Thymus (tissue), 11 donors: ENCODE measurements at regions not wholly inside any gene's neighbourhood (a gene's known extent, or its start where the extent isn't known, plus 50 kb on each side); places are given as distances from the start of the nearest gene placed in this dataset.
"Not testable (repeated sequence)": the region's sequence is repeated elsewhere in the genome, so short reads cannot be mapped to it uniquely, and the experiment has no call there.

Experiments
- DNase-seq, 9 donors: peaks; one replicate each; pipeline ENCODE4 v3.0.0-alpha.2; 2013; ENCODE audit warnings: low spot score in 9 of 9, low read depth in 6 of 9, missing footprints in 1 of 9
- H3K27ac ChIP-seq, 2 donors: one replicate each; pipeline ENCODE4 v1.5.1; 2013; ENCODE audit warnings: control low read depth in 1 of 2, low read depth in 1 of 2, low read length in 1 of 2, mild to moderate bottlenecking in 1 of 2, moderate library complexity in 1 of 2
- H3K27me3 ChIP-seq, 2 donors: one replicate each; pipeline ENCODE4 v1.5.1; 2013; ENCODE audit warnings: low read length in 1 of 2; ENCODE audit not compliant: control insufficient read depth in 2 of 2, insufficient read depth in 1 of 2
- H3K36me3 ChIP-seq, 2 donors: one replicate each; pipeline ENCODE4 v1.5.1; 2013; ENCODE audit warnings: low read length in 1 of 2, mild to moderate bottlenecking in 1 of 2, moderate library complexity in 1 of 2; ENCODE audit not compliant: control insufficient read depth in 2 of 2, insufficient read depth in 2 of 2
- H3K4me1 ChIP-seq, 2 donors: one replicate each; pipeline ENCODE4 v1.5.1; 2013; ENCODE audit warnings: low read length in 2 of 2; ENCODE audit not compliant: control insufficient read depth in 2 of 2, insufficient read depth in 2 of 2
- H3K4me3 ChIP-seq, 2 donors: one replicate each; pipeline ENCODE4 v1.5.1; 2013; ENCODE audit warnings: low read length in 2 of 2, control low read depth in 1 of 2, mild to moderate bottlenecking in 1 of 2
- H3K9me3 ChIP-seq, 2 donors: one replicate each; pipeline ENCODE4 v1.5.1; 2013; ENCODE audit warnings: low read length in 1 of 2, mild to moderate bottlenecking in 1 of 2; ENCODE audit not compliant: control insufficient read depth in 2 of 2, insufficient read depth in 1 of 2
- WGBS: extraction: QIAGEN DNeasy Blood & Tissue Kit; methylation state at CpG from one replicate; pipeline ENCODE4 v1.1.7; 2013; 5-methylcytosine and 5-hydroxymethylcytosine counted together
- donor health status: healthy.

DNA sequence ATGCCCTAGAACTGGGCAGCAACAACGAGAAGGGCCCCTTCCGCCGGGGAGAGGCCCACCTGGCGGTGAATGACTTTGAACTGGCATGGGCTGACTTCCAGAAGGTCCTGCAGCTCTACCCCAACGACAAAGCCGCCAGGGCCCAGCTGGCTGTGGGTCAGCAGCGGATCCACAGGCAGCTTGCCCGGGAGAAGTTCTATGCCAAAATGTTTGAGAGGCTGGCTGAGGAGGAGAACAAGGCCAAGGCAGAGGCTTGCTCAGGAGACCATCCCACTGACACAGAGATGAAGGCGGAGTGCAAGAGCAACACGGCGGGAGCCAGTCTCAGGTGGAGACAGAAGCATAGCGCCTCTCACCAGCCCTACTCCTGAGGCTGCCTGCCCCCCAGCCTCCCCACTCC is 276.6 kb downstream of the SPATA31A1 start:
- not testable (repeated sequence) for H3K4me1 ChIP-seq, DNase-seq, H3K9me3 ChIP-seq, H3K36me3 ChIP-seq, H3K27ac ChIP-seq, H3K27me3 ChIP-seq, H3K4me3 ChIP-seq
- WGBS = 95% methylated on average over 8 of the region's 12 CpGs

DNA sequence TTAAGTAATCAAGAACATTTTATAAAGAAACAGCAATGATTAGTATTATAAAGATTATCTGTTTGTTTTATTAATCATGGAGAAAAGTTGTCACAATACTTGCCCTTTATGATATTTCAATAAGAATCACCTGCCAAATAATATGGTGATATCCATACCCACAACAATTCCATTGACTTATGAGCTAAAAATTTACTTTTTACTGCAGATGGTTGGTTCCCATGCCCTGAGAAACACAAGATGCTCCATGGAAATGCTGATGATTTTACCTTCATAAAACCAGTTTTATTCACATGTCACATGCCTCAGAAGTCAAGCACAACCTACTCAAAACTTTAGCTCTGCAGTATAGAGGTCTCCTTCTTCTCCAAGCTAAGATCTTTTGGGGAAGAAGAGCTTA is 293.6 kb downstream of the SPATA31A1 start:
- H3K4me1 ChIP-seq, H3K4me3 ChIP-seq, H3K27me3 ChIP-seq, H3K9me3 ChIP-seq, H3K36me3 ChIP-seq, DNase-seq, H3K27ac ChIP-seq: not testable (repeated sequence)

DNA sequence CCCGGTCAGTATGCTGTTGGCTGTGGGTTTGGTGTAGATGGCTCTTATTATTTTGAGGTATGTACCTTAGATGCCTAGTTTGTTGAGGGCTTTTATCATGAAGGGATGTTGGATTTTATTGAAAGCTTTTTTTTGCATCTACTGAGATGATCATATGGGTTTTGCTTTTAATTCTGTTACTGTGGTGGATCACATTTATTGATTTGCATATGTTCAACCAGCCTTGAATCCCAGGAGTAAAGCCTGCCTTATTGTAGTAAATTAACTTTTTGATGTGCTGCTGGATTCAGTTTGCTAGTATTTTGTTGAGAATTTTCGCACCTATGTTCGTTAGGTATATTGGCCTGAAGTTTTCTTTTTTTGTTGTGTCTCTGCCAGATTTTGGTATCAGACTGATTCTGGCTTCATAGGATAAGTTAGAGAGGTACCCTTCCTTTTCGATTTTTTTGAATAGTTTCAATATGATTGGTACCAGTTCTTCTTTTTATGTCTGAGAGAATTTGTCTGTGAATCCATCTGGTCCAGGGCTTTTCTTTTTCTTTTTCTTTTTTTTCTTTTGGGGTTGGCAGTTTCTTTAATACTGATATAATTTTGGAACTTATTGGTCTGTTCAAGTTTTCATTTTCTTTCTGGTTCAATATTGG is 301.6 kb downstream of the SPATA31A1 start:
- not testable (repeated sequence) for H3K4me1 ChIP-seq, H3K36me3 ChIP-seq, H3K9me3 ChIP-seq, H3K27ac ChIP-seq, H3K27me3 ChIP-seq, H3K4me3 ChIP-seq, DNase-seq
- no CpG with 5 or more reads among the region's 4 CpGs for WGBS

DNA sequence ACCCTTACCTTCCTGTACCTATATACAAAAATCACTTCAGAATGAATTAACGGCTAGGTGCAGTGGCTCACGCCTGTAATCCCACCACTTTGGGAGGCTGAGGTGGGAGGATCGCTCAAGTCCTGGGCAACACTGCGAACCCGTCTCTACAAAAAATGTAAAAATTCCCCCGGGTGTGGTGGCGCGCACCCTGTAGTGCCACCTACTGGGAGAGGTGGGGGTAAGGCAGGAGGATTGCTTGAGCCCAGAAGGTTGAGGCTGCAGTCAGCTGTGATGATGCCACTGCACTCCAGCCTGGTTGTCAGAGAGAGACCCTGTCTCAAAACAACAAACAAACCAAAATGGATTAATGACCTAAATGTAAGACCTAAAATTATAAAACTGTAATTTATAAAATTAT is 307.6 kb downstream of the SPATA31A1 start:
- not testable (repeated sequence) for H3K4me1 ChIP-seq, H3K27me3 ChIP-seq, H3K9me3 ChIP-seq, H3K27ac ChIP-seq, H3K36me3 ChIP-seq, DNase-seq, H3K4me3 ChIP-seq
- no CpG with 5 or more reads among the region's 8 CpGs for WGBS

DNA sequence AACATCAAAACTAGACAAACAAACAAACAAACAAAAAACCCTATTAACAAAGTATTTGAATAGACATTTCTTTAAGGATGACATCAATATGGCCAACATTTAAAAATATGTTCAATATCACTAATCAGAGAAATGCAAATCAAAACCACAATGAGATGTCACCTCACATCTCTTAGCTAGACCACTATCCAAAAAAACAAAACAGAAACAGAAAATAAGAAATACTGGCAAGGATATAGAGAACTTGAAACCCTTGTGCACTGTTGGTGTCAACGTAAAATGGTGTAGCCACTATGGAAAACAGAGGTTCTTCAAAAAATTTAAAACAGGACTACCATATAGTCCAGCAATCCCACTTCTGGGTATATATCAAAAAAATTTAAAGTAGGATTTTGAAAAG is 308.2 kb downstream of the SPATA31A1 start:
- H3K4me1 ChIP-seq, H3K27me3 ChIP-seq, DNase-seq, H3K27ac ChIP-seq, H3K9me3 ChIP-seq, H3K4me3 ChIP-seq, H3K36me3 ChIP-seq: not testable (repeated sequence)
- WGBS = no CpG with 5 or more reads among the region's 1 CpG

DNA sequence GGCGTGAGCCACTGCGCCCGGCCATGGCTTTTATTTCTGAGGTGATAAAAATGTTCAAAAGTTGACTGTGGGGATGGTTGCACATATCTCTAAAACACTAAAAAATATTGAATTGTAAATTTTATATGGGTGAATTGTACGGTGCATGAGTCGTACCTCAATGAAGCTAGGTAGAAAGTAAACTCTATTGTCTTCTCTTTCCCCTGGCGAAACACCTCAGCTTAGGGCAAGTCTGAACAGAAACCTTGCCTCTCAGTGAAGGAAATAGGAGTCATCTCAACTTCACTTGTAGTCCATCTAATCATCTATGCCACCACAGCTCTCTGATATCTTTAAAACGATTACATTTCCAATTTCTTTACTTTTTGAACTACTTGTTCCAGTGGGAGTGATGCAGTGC is 309.6 kb downstream of the SPATA31A1 start:
- H3K4me3 ChIP-seq, H3K36me3 ChIP-seq, H3K27me3 ChIP-seq, H3K9me3 ChIP-seq, H3K4me1 ChIP-seq, H3K27ac ChIP-seq, DNase-seq: not testable (repeated sequence)
- 94% methylated on average over 4 of the region's 7 CpGs for WGBS

DNA sequence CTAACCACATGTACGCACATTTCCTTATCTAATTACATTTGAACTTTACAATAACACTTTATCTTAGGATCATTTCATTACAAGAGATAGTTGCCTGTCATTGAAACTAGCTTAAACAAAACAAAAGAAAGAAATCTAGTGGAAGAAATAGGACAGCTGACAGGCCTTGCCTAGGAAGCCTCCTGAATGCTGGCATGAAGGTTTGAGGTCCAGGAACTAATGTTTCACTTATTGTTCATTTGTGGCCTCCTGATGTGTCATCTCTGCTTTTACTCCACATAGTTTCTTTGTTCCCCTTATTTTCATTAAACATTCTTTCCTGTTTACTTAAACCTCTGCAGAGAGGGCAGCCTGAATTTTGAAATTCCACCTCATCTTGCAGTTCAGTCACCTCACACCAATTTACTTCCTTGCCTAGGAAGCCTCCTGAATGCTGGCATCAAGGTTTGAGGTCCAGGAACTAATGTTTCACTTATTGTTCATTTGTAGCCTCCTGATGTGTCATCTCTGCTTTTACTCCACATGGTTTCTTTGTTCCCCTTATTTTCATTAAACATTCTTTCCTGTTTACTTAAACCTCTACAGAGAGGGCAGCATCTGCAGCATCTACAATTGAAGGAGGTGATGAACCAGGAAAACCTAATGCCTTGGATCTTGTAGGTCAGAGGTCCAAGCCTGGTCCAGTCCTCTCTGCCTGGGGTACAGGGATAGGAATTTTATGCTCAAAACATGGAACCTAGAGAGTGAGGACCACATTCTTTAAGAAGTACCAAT is 319.2 kb downstream of the SPATA31A1 start:
- H3K27ac ChIP-seq, H3K9me3 ChIP-seq, DNase-seq, H3K4me3 ChIP-seq, H3K36me3 ChIP-seq, H3K27me3 ChIP-seq, H3K4me1 ChIP-seq: not testable (repeated sequence)
- no CpG with 5 or more reads among the region's 1 CpG for WGBS

DNA sequence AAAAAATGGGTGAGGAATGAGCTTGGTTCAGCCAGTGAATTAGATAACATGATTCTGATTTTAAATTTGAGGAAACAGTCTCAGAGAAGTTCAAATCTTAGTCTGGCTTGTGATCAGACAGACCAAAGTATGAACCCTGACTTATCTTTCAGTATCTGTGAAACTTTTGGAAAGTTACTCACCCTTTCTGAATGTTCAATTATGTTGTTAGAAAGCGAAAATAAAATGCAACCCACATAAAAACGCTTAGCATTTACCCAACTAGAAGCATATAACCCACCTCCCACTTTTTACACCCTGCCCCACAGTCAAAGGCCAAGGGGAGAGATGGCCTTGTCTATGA is 319.7 kb downstream of the SPATA31A1 start:
- H3K4me3 ChIP-seq, H3K36me3 ChIP-seq, DNase-seq, H3K27ac ChIP-seq, H3K27me3 ChIP-seq, H3K9me3 ChIP-seq, H3K4me1 ChIP-seq: not testable (repeated sequence)
- no CpG with 5 or more reads among the region's 2 CpGs for WGBS

DNA sequence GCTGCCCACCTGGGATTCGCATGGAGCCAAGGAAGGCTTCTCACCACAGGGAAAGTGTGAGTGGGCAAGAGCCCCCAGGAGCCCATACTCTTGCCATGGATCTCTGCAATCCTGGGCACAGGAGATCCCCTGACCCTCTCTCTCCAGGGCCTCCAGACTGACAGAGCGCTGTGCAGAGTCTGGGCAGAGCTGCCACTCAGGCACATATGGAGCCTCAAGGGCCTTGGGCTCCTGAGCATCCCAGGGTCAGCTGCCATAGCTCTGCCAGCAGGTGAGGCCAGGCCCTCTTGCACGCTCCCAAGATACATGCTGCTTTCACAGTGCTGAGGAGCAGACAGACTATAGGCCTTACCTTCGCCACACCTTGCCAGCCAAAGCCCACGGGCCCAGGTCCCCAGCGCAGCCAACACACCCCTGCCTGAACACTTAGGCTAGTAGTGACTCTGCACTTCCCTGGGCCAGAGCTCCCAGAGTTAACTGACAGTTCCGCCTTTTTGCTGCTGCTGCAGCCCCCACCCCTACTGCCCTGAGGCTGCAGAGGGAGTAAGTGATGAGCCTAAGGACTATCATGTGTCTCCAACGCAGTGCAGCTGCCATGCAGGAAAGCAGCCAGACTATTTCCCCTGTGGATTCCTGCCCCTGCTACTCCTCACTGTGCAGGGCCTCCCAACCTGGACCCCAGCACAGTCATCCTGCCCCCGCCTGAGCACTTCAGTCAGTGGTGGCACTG is 323.2 kb downstream of the SPATA31A1 start:
- not testable (repeated sequence) for DNase-seq, H3K27me3 ChIP-seq, H3K36me3 ChIP-seq, H3K4me1 ChIP-seq, H3K9me3 ChIP-seq, H3K4me3 ChIP-seq, H3K27ac ChIP-seq
- no CpG with 5 or more reads among the region's 9 CpGs for WGBS
